ENCODE measurements at regions not wholly inside any gene's neighbourhood (a gene's known extent, or its start where the extent isn't known, plus 50 kb on each side); places are given as distances from the start of the nearest gene placed in this dataset.

GRCh38 chr22:34508797-34509196 is 557.2 kb upstream of the ISX start:
- no peaks in the 10 kb centered on the region for H3K9me3 ChIP-seq
- 65 to 69% methylated on average over 6 of the region's 6 CpGs for WGBS, 2 donors
- H3K4me1 ChIP-seq = no peaks in the 10 kb centered on the region
- H3K4me3 ChIP-seq = no peak overlapping the region
- TF ChIP-seq POLR2A (IDR thresholded peaks at IDR 0.05) (no peak), CTCF (IDR thresholded peaks at IDR 0.05) (no peak)
- intact Hi-C loops (cut with DNase I; ENCODE audit: low total_unique reads) = no loop called here
- H3K27ac ChIP-seq = no peak overlapping the region
- no peak for DNase-seq
- no peaks in the 10 kb centered on the region for H3K27me3 ChIP-seq
- no peaks in the 10 kb centered on the region for H3K36me3 ChIP-seq (ENCODE audit: low read depth, missing control alignments)

DNA sequence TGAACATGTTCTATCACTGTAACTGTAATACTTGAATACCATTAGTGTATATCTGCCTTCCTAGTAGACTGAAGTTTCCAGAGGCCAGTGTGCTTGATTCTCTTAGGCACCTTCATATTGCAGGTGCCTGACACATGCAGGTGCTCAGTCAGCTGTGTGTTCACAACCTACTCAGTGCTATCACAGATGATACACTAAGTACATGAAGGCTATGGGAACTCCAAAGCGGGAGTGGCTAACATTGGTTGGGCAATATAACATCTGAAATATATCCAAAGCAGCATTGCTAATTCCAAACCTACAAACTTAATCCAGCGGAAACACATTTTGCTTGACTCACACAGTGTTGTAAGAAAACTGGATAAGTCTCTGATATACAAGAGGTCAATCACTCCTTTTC is 539.3 kb upstream of the ISX start:
- Histone ChIP-seq H3K4me1 (no peaks in the 10 kb centered on the region), H3K36me3 (ENCODE audit: low read depth, missing control alignments) (no peaks in the 10 kb centered on the region), H3K9me3 (no peaks in the 10 kb centered on the region), H3K4me3 (no peak overlapping the region), H3K27me3 (no peaks in the 10 kb centered on the region), H3K27ac (no peak overlapping the region)
- no peak for DNase-seq
- intact Hi-C loops (cut with DNase I; ENCODE audit: low total_unique reads) = no loop called here
- TF ChIP-seq CTCF (IDR thresholded peaks at IDR 0.05) = no peak
- TF ChIP-seq POLR2A (IDR thresholded peaks at IDR 0.05) = no peak
- WGBS, 2 donors = 75 to 89% methylated on average over 2 of the region's 2 CpGs

DNA sequence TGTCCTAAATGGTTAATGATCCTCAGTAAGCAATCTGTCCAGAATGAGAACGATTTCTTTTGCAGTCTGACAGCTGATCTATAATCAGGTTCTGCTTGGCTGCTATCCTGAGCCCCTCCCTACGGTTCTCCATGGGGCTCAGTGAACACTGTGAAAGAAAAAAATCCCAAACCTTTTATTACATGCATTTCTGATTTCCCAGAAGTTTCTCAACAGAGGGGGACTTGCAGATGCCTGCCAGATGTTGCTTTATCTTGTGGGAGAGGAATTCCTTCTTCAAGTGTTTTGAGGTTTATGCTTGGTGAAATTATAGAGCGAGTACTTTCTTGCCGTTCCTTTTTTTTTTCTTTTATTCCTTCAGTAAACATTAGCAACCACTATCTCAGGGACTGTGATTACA is 531.9 kb upstream of the ISX start:
- no peaks in the 10 kb centered on the region for H3K36me3 ChIP-seq (ENCODE audit: low read depth, missing control alignments)
- no peaks in the 10 kb centered on the region for H3K9me3 ChIP-seq
- DNase-seq = no peak
- no peaks in the 10 kb centered on the region for H3K4me1 ChIP-seq
- TF ChIP-seq POLR2A (IDR thresholded peaks at IDR 0.05) (no peak), CTCF (IDR thresholded peaks at IDR 0.05) (no peak)
- 22 to 29% methylated on average over 4 of the region's 4 CpGs for WGBS, 2 donors
- intact Hi-C loops (cut with DNase I; ENCODE audit: low total_unique reads) = no loop called here
- H3K27me3 ChIP-seq = no peaks in the 10 kb centered on the region
- no peak overlapping the region for H3K4me3 ChIP-seq
- H3K27ac ChIP-seq = no peak overlapping the region

DNA sequence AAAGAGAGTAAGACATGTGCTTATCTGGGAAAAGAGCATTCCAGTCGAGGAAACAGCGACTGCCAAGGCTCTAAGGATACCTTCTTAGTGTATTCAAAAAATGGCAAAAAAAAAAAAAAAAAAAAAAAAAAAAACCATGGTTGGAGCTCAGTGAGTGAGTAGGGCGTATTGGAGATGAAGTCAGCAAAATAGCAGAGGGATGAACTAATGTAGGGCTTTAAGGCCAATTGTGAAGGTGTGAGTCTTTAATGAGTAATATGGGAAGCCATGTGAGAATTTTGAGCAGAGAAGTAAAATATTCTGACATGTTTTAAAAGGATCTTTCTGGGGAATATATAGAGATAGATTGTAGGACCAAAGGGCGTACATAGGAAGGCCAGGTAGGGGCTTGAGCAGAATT is 498.6 kb upstream of the ISX start:
- Histone ChIP-seq H3K9me3 (no peaks in the 10 kb centered on the region), H3K27me3 (no peaks in the 10 kb centered on the region), H3K4me3 (no peak overlapping the region), H3K27ac (no peak overlapping the region), H3K4me1 (no peaks in the 10 kb centered on the region), H3K36me3 (ENCODE audit: low read depth, missing control alignments) (no peaks in the 10 kb centered on the region)
- intact Hi-C loops (cut with DNase I; ENCODE audit: low total_unique reads) = no loop called here
- TF ChIP-seq POLR2A (IDR thresholded peaks at IDR 0.05) = no peak
- no peak for TF ChIP-seq CTCF (IDR thresholded peaks at IDR 0.05)
- no peak for DNase-seq
- WGBS, 2 donors = 57 to 62% methylated on average over 4 of the region's 4 CpGs

DNA sequence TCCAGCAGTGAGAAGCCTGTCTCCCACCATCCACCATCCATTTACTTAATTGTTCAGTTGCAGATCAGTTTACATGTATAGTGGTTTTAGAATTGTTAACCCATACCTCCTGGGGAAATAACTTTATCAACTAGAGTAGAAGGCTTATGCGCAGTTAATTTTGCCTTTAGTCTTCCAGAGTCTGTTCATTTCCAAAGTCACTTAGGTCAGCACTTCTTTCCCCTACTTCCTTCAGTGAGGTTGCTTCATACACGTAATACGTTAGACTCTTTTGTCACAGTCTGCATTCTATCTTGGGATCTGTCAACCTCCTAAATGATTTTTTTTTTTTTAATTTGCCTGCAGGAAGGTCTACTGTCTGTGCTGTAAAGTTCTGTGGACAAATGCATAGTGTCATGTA is 495.6 kb upstream of the ISX start:
- intact Hi-C loops (cut with DNase I; ENCODE audit: low total_unique reads) = no loop called here

More for the DNA sequence above, 495.6 kb upstream of the ISX start:
- Histone ChIP-seq H3K9me3 (no peaks in the 10 kb centered on the region), H3K4me1 (no peaks in the 10 kb centered on the region), H3K36me3 (ENCODE audit: low read depth, missing control alignments) (no peaks in the 10 kb centered on the region), H3K4me3 (no peak overlapping the region), H3K27ac (no peak overlapping the region), H3K27me3 (no peaks in the 10 kb centered on the region)
- no peak for DNase-seq
- no peak for TF ChIP-seq CTCF (IDR thresholded peaks at IDR 0.05)
- TF ChIP-seq POLR2A (IDR thresholded peaks at IDR 0.05) = no peak
- whole genome bisulfite sequencing, 2 donors = 82 to 83% methylated on average over 3 of the region's 3 CpGs

All from testis (tissue), 2 donors.